ENCODE measurements at regions not wholly inside any gene's neighbourhood (a gene's known extent, or its start where the extent isn't known, plus 50 kb on each side); places are given as distances from the start of the nearest gene placed in this dataset.

DNA sequence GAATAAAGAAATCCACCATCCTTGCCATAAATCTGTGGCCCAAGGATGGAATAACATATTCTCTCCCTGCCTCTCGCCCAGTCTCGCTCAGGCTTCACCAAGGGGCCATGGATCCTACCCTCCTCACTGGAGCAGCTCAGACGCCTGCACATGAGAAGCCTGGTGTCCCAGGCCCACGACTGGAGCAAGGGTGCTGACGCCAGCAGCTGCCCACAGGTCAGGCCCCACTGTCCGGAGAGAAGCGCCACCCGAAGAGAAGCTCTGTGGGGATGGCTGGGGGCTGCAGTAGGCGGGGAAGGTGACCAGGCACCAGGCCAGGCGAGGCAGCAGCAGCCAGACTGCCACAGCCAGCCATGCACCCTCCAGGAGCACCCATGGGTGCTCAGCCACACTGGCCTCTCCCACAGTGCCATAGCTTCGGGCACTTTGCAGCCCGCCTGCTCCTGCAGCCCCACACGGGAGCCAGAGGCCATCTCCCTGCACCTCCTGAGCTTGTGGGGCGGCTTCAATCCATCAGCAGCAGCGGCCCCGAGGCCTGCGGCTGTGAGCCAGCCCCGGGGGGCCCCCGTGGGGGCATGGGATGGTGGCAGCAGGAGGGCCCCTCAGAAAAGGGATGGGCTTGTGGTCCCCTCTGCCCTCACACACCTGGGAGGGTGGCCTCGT, 286.2 kb upstream of the SGK1 start (continued):
- TF ChIP-seq, protein P1, sequence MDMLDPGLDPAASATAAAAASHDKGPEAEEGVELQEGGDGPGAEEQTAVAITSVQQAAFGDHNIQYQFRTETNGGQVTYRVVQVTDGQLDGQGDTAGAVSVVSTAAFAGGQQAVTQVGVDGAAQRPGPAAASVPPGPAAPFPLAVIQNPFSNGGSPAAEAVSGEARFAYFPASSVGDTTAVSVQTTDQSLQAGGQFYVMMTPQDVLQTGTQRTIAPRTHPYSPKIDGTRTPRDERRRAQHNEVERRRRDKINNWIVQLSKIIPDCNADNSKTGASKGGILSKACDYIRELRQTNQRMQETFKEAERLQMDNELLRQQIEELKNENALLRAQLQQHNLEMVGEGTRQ (IDR thresholded peaks at IDR 0.05; ENCODE audit: low read length) = no peak
- no peak for TF ChIP-seq POLR2A (IDR thresholded peaks at IDR 0.05; ENCODE audit: control extremely low read depth in 1 of 2, low read depth in 2 of 2, low read length in 2 of 2)
- no peak for TF ChIP-seq NRF1 (IDR thresholded peaks at IDR 0.05; ENCODE audit: low read depth, low read length)
- TF ChIP-seq BCL11A (IDR thresholded peaks at IDR 0.05; ENCODE audit: low read depth in 2 of 2, low read length in 2 of 2) = no peak
- TF ChIP-seq EGR1 (IDR thresholded peaks at IDR 0.05; ENCODE audit: borderline replicate concordance, low read depth, low read length) = no peak
- TF ChIP-seq JUN (IDR thresholded peaks at IDR 0.05; ENCODE audit: low read depth, low read length) = no peak
- no peak for TF ChIP-seq EZH2 (IDR thresholded peaks at IDR 0.05; ENCODE audit: low read depth, low read length, severe bottlenecking)
